ENCODE measurements at regions not wholly inside any gene's neighbourhood (a gene's known extent, or its start where the extent isn't known, plus 50 kb on each side); places are given as distances from the start of the nearest gene placed in this dataset.

GRCh38 chr12:87140262-87140661 lies 884.1 kb upstream of the MGAT4C start:
- TF ChIP-seq CTCF (IDR thresholded peaks at IDR 0.05) (no peak), EZH2 (IDR thresholded peaks at IDR 0.05; ENCODE audit: borderline replicate concordance, insufficient read depth, low read depth, low read length, poor library complexity, severe bottlenecking) (no peak)

Measured in B cell (primary cell).